ENCODE measurements at regions not wholly inside any gene's neighbourhood (a gene's known extent, or its start where the extent isn't known, plus 50 kb on each side); places are given as distances from the start of the nearest gene placed in this dataset.
"Not testable (repeated sequence)": the region's sequence is repeated elsewhere in the genome, so short reads cannot be mapped to it uniquely, and the experiment has no call there.

DNA sequence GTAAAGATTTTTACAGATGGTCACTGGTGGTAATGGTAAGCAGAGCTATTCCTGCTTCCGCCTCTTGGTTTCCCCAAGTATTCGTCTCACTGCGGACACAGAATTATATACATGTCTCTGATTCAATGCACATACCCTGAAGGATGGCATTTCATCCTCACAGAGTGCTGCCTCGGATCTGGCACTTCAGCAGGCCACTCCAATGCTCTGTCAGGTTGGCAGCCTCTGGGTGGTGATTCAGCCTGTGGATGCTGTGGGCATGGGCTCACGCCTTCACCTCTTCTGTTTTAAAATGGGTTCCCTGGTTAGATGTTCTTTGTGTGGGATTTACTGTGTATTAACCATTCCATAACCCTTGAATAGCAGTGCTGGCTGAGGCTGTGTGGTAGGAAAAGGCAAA is 182.6 kb upstream of the ZNF608 start:
- DNase-seq = no peak

DNA sequence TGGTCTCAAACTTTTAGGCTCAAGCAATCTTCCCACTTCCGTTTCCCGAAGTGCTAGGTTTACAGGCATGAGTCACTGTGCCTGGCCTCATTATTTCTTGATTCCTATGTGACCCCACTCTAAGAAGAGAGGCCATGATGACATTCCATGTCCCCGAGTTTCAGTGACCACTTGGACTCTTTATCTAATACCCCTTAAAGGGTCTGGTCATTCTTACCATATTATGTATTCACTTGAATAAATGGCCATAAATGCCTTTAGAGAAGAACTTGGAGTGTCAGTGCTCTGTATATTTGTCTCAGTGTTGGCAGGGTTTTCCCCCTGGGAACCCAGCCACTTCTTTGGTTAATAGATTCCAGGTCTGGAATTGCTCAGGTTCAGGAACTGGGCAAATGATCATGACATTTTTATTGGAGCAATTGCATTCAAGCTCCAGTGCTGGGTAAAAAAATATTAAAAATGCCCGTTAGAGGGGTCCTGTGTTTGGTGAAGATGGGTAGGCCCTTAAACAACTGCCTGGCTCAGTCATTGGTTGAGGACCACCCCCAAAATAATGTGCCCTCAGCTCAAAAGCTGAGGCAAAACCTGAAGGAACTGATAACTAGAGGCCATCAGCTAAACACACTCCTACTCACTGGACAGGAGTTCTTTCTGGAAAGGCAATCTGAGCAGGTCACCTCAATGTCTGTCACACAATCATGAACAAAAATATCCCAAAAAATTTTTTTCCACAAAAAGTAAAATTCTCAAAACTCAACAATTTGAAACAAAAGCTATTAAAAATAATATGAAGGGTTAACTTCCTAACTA is 186.6 kb upstream of the ZNF608 start:
- no peak for DNase-seq

DNA sequence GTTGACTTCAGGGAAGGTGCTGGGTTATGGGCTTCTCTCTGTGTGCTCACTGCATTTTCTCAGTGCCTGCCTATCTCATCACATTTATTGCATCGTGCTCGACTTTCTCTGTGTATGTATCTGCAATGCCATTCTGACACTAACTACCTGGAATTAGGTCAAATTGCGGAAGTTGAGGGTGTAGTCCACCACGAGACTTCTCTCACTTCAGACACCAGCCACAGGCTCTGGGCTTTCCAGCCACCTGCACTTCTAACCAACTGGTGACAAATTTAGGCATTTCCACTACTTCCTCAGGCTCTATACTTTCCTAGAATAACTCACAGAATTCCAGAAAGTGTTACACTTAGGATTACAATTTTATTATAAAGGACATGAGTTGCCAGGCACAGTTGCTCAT is 188.6 kb upstream of the ZNF608 start:
- DNase-seq = no peak

DNA sequence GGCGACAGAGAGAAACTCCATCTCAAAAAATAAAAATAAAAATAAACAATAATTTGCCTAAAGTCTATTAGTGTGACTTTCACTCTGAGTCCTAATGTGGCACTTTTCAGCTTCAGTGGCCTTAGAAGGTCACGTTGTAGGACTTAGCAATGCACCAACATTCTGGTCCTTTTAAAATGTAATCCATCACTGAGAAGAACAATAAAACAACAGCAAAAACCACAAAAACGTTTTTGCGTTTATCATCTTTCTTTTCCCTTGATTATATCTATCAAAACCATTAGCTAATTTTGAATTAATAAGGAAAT is 190.1 kb upstream of the ZNF608 start:
- DNase-seq = no peak

DNA sequence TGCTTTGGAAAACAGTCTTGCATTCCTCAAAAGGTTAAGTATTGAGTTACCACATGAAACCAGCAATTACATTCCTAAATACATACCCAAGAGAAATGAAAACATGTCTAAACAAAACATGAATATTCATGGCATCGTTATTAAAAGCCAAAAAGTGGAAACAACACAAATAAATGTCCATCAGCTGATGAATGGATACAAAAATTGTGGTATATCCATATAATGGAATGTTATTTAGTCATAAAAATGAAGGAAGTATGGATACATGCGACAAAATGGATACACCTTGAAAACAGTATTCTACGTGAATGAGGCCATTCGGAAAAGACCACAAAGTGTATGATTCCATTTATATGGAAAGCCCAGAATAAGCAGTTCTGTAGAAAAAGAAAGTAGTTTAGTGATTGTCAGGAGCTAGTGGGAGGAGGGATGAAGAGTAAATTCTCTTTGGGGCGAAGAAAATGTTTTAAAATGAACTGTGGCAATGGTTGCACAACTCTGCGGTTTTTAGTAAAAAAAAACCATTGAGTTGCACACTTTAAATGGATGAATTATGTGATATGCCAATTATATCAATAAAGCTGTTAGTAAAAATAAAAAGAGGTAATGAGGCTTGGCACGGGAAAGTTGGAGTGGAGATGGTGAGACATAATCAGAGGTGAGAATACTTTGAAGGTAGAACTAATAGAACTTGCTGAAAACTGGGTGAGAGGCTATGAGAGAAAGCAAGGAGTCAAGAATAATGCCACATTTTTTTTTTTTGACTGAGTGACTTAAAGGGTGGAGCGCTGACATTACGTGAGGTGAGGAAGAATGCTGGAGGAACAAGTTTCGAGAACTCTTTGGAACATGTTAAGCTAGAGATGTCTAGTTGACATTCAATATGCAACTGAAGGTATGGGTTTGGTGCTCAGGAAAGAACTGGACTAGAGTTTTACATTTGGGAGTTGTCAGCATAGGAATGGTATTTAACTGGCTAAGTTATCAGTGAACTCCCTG is 194.9 kb upstream of the ZNF608 start:
- no peak for DNase-seq

DNA sequence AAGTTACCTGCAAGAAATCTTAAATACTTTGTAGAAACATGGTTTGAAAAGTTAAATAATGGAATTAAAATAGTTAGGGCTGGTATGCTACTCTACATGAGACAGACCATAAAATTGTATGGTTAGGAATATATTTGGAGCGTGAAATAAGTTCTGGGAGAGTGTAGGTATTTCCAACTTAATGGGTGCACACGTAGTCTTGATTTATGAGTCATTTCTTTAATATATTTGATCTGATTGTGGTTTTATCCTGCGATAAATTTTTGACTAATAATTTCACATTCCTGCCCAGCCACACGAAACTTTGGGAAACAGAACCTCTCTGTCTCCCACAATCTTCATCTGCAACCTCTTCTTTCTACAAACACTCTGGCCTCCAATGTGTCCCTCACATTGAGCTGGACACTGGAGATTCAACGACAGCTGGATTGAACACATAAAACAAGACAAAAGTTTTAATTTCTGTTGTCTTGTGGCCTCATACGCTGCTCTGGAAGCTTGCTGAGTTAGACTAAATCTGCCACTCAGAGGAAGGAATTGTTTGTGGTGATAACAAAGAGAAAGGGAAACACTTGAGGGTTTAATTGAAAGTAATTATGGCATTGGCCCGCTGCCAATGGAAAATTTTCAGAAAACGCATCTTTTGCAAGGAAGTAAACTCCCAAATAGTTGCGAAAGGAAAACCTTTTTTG is 201.8 kb upstream of the ZNF608 start:
- DNase-seq = no peak

DNA sequence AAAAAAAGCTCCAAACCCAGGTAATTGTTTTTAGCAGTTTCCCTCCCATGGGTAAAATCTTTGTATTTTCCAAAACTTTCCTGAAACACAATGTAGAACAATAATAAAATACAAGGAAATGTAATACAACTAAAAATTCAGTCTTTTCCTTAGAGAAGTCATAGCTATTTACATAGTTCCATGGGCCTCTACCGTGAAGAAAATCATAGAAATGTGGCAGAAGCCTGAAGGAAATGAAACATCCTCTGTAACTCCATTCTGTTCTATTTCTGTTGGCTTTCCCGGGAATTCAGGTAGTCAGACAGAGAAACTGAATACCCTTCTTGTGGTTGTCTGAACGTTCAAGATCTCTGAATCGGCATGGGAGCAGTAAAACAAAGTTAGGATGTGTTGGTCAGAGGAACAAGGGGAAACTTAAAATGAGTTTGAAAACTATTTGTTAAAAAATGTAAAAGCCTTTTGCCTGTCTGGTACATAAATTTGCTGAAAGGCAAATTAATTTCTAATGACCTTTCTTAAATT is 202.4 kb upstream of the ZNF608 start:
- DNase-seq = no peak

DNA sequence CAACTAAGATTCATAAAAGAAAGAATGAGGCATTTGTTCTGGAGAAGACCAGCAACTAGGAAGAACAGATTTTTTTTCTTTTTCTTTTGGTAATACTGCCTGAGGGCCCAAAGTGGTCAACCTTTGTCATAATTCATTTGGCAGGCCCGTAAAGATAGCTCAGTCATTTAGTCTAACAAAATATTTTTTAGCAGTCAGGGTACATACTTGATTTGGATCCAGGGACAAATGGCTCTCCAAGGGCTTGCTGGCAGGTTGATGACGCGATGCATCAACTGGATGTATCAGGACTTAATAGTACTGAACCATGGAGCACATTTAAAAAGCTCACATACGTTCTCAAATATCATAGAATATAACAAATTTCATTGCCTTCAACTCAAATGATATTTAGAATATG is 203.4 kb upstream of the ZNF608 start:
- no peak for DNase-seq

DNA sequence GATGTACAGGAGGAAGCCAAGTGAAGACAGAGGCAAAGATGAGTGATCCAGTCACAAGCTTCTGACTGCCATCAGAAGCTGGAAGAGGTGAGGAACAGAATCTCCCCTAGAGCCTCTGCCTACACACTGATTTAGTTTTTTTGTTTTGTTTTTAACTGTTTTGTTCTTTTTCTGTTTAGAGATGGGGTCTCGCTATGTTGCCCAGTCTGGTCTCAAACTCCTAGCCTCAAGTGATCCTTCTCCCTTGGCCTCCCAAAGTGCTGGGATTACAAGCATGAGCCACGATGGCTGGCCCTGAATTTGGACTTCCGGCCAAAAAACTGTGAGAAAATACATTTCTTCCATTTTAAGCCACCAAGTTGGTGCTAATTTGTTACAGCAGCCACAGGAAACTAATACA is 204.7 kb upstream of the ZNF608 start:
- no peak for DNase-seq

DNA sequence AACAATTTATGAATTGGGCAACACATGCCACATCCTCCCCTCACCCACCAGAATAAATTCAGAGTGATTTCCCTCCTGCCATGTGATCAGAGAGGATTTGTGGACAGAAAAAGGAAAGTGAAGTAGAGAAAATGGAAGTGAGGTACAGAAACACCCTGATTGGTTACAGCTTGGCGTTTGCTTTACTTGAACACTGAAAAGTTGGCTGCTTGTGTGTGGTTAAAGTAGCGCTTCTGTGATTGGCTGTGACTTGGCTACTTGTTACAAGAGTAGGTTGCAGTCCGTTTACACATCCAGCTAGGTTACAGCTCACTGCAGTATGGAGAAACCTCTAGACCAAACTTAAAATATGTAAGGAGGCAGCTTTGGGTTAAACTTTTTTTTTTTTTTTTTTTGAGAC is 205.2 kb upstream of the ZNF608 start:
- no peak for DNase-seq

DNA sequence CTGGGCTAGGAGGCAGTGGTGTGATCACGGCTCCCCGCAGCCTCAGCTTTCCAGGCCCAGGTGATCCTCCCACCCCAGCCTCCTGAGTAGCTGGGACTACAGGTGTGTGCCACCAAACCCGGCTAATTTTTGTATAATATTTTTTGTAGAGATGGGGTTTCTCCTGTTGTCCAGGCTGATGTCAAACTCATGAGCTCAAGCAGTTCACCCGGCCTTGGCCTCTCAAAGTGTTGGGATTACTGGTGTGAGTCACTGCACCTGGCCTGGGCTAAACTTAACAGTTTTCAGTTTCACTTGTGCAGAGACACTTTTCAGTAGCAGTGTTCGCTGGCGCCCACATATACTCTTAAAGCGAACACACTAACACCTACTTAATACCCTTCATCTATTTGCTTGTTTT is 205.6 kb upstream of the ZNF608 start:
- DNase-seq = no peak

DNA sequence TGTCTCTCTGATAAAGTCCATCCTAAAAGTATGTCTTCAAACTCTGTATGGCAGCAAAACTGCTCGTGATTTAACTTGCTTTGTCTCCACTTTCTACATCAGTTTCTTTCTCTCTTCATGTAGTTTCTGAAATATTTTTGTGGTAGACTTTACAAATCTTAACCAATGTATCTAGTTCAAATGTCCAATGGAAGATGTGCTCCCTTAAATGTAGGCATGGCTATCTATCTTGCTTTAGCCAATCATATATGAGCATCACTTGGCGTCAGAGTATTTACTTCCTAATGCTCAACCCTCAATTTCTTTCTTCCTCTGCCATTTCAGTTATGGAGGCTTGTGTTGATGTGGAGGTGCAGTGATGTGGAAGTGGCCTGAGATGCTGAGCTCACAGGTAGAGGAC is 206.1 kb upstream of the ZNF608 start:
- no peak for DNase-seq

DNA sequence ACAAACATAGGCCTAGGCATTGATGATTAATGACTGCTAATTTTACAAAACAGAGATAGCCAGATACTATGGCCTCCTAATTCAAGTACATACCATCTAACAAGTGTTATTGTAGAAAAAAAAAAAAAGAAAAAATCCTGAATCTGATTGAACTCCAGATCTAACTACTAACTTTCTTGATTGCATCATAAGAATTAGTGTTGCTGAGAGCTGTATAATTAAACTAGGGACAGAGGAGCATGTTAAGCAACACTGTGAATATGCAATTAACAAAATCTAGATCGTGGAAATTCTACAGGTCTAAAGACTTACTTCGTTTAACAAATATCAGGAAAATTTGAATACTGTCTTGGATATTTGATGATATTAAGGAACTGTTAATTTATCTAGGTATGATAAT is 208.3 kb upstream of the ZNF608 start:
- no peak for DNase-seq

DNA sequence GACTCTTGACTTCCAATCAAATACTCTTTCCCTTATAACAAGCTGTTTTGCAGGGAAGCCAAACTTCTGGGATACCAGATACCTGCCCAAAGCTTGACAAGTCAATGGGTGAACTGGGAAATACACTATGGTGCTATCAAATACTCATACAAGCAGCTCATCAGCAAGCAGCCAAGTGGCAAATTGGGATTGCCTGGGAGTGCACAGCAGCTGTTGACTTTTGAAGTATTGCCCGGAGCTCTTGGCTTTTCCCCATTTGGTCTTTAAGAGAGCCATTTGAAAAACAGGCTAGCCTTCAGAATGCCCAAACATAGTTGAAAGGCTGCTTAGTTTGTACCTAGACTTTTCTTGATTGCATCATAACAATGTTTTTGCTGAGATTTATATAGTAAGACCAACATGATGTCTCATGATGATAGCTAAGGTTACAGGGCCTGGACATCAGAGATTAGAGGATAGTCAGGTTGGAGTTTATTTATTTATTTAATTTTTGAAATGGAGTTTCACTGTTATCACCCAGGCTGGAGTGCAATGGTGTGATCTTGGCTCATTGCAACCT is 210.1 kb upstream of the ZNF608 start:
- DNase-seq = no peak

DNA sequence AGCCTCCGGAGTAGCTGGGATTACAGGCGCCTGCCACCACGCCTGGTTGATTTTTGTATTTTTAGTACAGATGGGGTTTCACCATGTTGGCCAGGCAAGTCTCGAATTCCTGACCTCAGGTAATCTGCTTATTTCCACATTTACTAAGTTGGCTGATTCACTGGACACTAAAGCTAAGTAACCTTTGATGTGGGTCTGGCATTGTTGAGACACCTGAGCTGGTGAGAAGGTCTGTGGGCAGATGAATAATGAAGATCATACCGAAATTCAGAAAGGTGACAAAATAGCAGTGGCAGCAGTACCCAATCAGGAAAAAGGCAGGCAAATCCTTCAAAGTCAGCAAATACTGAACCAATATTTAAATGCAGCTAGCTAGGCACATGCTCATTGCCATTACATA is 210.6 kb upstream of the ZNF608 start:
- DNase-seq = no peak

DNA sequence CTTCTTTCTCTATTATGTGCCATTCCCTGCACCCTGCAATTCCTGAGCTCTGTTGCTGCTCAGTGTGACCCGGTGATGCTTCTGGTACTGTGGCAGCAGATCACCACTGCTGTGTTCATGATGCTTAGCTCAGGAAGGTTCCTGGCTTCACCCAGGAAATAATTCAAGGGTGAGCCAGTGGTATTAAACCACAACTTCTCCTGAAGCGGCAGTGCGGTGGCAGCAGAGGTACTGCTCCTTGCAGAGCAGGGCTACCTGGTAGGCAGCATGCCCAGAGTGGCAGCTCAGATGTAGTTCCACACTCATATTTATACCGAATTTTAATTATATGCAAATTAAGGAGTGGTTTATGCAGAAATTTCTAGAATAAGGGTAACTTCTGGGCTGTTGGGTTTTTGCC is 213.8 kb upstream of the ZNF608 start:
- DNase-seq = no peak

DNA sequence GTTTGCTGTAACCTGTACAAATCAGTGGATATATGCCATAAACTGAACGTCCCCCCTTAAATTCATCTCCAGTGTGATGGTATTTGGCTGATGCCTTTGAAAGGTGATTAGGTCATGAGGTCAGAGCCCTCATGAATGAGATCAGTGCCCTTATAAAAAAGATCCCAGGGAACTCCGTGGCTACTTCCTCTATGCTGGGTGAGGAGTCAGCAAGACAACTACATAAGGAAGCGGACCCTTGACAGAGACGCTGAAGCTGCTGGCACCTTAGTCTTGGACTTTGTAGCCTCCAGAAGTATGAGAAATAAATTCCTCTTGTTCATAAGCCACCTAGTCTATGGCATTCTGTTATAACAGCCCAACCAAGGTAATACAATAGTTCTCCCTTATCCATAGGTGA is 215.1 kb upstream of the ZNF608 start:
- no peak for DNase-seq

DNA sequence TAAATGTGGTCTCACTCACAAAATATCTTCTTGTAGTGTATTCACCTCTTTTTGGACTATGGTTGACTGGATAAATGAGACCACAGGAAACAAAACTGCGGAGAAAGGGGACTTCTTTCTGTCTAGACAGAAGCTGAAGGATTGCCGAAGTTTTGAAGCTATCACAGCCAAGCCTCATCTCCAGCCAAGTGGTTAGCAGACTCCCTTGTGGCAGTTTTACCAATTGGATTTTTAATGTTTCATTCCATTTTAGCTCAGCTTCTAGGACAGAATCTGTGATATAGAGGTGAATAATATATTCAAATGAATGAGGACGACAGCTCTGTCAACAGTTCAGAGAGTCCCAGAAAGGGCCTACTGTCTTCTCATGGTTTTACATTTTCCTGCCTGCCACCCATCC is 215.7 kb upstream of the ZNF608 start:
- DNase-seq = no peak

DNA sequence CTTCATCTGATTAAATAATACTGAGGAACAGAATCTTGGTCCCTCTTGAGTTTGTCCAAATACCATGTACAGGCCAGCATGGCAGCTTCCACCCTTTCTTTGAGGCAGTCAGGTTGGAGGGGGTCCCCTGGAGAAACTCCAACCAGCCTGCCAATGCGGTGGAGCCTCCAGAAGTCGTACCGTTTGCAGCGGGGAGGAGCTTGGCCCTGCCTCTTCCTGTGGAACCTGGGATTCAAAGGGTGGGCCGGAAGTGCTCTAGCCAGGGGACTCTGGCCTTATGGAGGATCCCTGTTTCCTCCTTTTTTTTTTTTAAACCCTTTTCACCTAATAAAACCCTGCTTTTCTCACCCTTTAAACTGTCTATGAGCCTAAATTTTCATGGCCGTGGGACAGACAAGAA is 216.3 kb upstream of the ZNF608 start:
- no peak for DNase-seq

DNA sequence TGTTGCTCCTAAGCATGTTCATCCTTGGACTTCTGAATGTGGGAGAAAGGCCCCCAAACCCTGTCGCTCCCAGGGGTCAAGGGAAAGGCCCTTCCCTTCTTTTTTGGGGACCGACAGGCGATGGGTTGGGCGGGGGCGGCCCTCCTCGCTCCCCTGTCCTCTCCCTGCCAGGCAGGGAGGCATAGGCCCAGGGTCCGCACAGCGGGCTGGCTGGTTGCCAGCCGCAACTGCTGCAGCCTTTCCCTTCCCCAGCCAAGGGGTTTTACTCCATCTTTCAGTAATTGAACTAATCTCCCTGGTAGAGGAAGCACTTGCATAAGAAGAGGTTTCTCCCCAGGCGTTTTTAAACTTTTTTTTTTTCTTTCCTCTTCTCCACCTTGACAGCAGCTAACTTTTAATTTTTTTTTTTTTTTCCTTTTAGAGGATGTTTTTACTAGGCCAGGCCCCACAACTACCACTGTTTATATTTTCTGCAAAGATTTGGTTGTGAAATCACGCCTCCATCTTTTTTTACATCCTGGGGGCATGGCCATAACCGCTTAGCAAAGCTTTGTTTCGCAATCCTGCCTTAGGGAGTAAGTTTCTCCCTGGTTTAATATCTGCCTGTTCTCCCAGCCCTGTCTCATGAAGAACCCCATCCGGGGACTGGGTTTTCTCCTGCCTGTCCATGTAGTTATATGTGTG is 216.9 kb upstream of the ZNF608 start:
- no peak for DNase-seq

DNA sequence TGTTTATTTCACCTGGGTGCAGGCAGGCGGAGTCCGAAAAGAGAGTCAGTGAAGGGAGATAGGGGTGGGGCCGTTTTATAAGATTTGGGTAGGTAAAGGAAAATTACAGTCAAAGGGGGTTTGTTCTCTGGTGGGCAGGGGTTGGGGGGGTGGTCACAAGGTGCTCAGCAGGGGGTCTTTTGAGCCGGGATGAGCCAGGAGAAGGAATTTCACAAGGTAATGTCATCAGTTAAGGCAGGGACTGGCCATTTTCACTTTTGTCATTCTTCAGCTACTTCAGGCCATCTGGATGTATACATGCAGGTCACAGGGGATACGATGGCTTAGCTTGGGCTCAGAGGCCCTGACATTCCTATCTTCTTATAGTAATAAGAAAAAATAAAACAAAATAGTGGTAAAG is 220.3 kb upstream of the ZNF608 start:
- DNase-seq = not testable (repeated sequence)

DNA sequence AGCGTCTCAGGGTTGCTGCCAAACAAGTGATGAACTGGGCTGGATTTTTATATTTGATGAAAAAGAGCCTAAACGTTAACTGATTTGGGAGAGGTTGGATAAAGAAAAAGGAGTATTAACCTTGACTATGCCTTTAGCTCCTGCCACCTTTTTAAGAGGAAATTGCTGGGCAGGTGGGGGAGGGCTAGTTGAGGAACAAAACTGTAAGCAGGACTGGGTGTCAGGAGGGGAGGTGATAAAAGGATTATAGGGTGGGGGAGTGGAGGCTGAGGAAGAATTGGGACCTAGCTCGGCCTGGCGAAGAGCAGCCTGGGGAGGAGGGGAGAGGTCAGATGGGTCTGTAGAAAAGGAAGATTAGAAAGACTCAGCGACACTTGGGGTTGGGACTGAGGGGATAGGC is 223.9 kb upstream of the ZNF608 start:
- not testable (repeated sequence) for DNase-seq

DNA sequence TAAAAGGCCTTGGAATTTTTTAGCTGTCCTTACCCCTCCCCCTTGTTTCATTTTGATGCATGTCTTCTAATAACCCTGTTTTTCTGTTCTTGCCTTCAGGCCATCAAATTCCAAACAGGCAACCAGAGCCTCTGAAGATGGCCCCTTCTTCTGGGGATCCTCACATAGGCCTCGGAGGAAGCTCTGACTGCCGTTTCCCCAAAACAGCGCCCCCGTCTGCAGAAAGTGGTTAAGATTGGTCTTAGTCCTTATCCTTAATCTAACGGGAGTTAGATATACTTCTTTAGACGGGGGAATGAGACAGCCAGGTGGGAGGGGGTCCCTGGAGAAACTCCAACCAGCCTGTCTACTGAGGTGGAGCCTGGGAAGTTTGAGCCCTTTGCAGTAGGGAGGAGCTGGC is 226.3 kb upstream of the ZNF608 start:
- DNase-seq = no peak
